H1 (cell line): ENCODE measurements at regions not wholly inside any gene's neighbourhood (a gene's known extent, or its start where the extent isn't known, plus 50 kb on each side); places are given as distances from the start of the nearest gene placed in this dataset.

ENCODE experiments used
- CTCF ChIA-PET: fragments of 300-600 bp; sonication (Branson Sonifier 250); formaldehyde crosslinking; loops from one replicate; lab custom pipeline; 2021; ENCODE audit not compliant: partially characterized antibody; lab: Charles Lee
- POLR2A ChIA-PET: fragments of 300-600 bp; sonication (Branson Sonifier 250); formaldehyde crosslinking; loops from one replicate; lab custom pipeline; 2021; ENCODE audit warnings: inconsistent platforms; ENCODE audit not compliant: partially characterized antibody; lab: Charles Lee
- DNase-seq, 2 experiments: peaks; one replicate each; pipeline versions ENCODE4 v3.0.0 to v3.0.0-alpha.2; 2010 to 2022; ENCODE audit warnings: low spot score in 2 of 2, low read depth in 1 of 2, mixed read lengths in 1 of 2
- FAIRE-seq: peaks from 2 replicates; lab custom pipeline; 2011; peaks lifted over from hg19 to GRCh38; lab: Jason Lieb, UNC
- H2AFZ ChIP-seq: 2 replicates; pipeline ENCODE4 v1.8.1; 2012; ENCODE audit warnings: low read length, inconsistent platforms
- H2AK5ac ChIP-seq: 2 replicates; pipeline ENCODE4 v1.6.1; 2013; ENCODE audit warnings: low read depth, low read length
- H2BK120ac ChIP-seq: replicated peaks from 2 replicates; pipeline ENCODE3; 2013; ENCODE audit warnings: low read depth, low read length, inconsistent platforms
- H2BK12ac ChIP-seq: 2 replicates; pipeline ENCODE4 v1.6.1; 2013; ENCODE audit warnings: low read depth, low read length
- H2BK15ac ChIP-seq: 2 replicates; pipeline ENCODE4 v1.6.1; 2013; ENCODE audit warnings: low read length
- H2BK20ac ChIP-seq: 2 replicates; pipeline ENCODE4 v1.6.1; 2013; ENCODE audit warnings: low read length
- H2BK5ac ChIP-seq: 2 replicates; pipeline ENCODE4 v1.6.1; 2013; ENCODE audit warnings: low read depth, low read length
- H3K14ac ChIP-seq: 2 replicates; pipeline ENCODE4 v1.6.1; 2013; ENCODE audit warnings: inconsistent platforms; ENCODE audit not compliant: insufficient read length
- H3K18ac ChIP-seq: 2 replicates; pipeline ENCODE4 v1.6.1; 2013; ENCODE audit warnings: low read length; ENCODE audit errors: extremely low read depth
- H3K23ac ChIP-seq: 2 replicates; pipeline ENCODE4 v1.6.1; 2013; ENCODE audit warnings: inconsistent platforms; ENCODE audit not compliant: insufficient read length
- H3K23me2 ChIP-seq: 2 replicates; pipeline ENCODE4 v1.6.1; 2013; ENCODE audit warnings: low read depth, low read length
- H3K27ac ChIP-seq: 2 replicates; pipeline ENCODE4 v1.6.1; 2011; ENCODE audit warnings: low read depth, low read length, inconsistent platforms
- H3K27me3 ChIP-seq, 4 experiments: replicated peaks in 1 of 4; 1 replicate in 1 of 4; 2 replicates in 3 of 4; pipeline versions ENCODE4 v1.6.1 to v1.8.1; 2011 to 2013; ENCODE audit warnings: low read length in 3 of 4, mild to moderate bottlenecking in 3 of 4, inconsistent platforms in 2 of 4, mixed read lengths in 2 of 4, moderate library complexity in 1 of 4; ENCODE audit not compliant: control insufficient read depth in 3 of 4, insufficient read depth in 3 of 4; ENCODE audit errors: extremely low read depth in 1 of 4
- H3K36me3 ChIP-seq, 4 experiments: 2 replicates each; pipeline versions ENCODE4 v1.6.1 to v1.8.1; 2011 to 2013; ENCODE audit warnings: mild to moderate bottlenecking in 4 of 4, low read length in 3 of 4, moderate library complexity in 2 of 4, control low read depth in 1 of 4, inconsistent platforms in 1 of 4; ENCODE audit not compliant: insufficient read depth in 4 of 4, control insufficient read depth in 2 of 4
- H3K4ac ChIP-seq: replicated peaks from 2 replicates; pipeline ENCODE3; 2013; ENCODE audit warnings: low read length, low read depth, mixed read lengths, inconsistent platforms; ENCODE audit not compliant: insufficient read length
- H3K4me1 ChIP-seq, 4 experiments: replicated peaks in 1 of 4; 1 replicate in 1 of 4; 2 replicates in 3 of 4; pipeline versions ENCODE4 v1.6.1 to v1.8.1; 2011 to 2013; ENCODE audit warnings: low read length in 3 of 4, inconsistent platforms in 2 of 4, mixed read lengths in 1 of 4; ENCODE audit not compliant: insufficient read depth in 4 of 4, control insufficient read depth in 3 of 4
- H3K4me2 ChIP-seq, 2 experiments: 2 replicates each; pipeline versions ENCODE4 v1.6.1 to v1.8.1; 2011 to 2013; ENCODE audit warnings: low read depth in 2 of 2, low read length in 2 of 2, control low read depth in 1 of 2, inconsistent platforms in 1 of 2, mild to moderate bottlenecking in 1 of 2; ENCODE audit not compliant: insufficient read depth in 1 of 2
- H3K4me3 ChIP-seq, 4 experiments: fragments of 200-600, 300-600 bp in 1 of 4; sonication (generic), shearing (Covaris generic), sonication (Bioruptor Twin) in 1 of 4; 2 replicates each; pipeline versions ENCODE4 v1.5.1 to v1.8.1; 2011 to 2016; ENCODE audit warnings: low read length in 4 of 4, low read depth in 3 of 4, control low read depth in 2 of 4, inconsistent platforms in 2 of 4, mild to moderate bottlenecking in 2 of 4, mixed read lengths in 1 of 4, moderate library complexity in 1 of 4; ENCODE audit not compliant: insufficient read depth in 2 of 4; ENCODE audit errors: extremely low read depth in 1 of 4
- H3K56ac ChIP-seq: replicated peaks from 2 replicates; pipeline ENCODE3; 2013; ENCODE audit warnings: low read depth, mild to moderate bottlenecking, mixed read lengths, low read length, inconsistent platforms; ENCODE audit not compliant: insufficient read length
- H3K79me1 ChIP-seq: 2 replicates; pipeline ENCODE4 v1.6.1; 2013; ENCODE audit warnings: low read depth, low read length, control low read depth
- H3K79me2 ChIP-seq, 2 experiments: 2 replicates each; pipeline versions ENCODE4 v1.6.1 to v1.8.1; 2012 to 2013; ENCODE audit warnings: low read length in 2 of 2, mild to moderate bottlenecking in 2 of 2, inconsistent platforms in 1 of 2; ENCODE audit not compliant: insufficient read depth in 2 of 2, control insufficient read depth in 1 of 2
- H3K9ac ChIP-seq, 4 experiments: replicated peaks in 1 of 4; 1 replicate in 1 of 4; 2 replicates in 3 of 4; pipeline versions ENCODE4 v1.6.1 to v1.8.1; 2011 to 2013; ENCODE audit warnings: low read depth in 3 of 4, low read length in 3 of 4, control low read depth in 2 of 4, mild to moderate bottlenecking in 2 of 4, moderate library complexity in 2 of 4, inconsistent platforms in 1 of 4; ENCODE audit errors: extremely low read depth in 1 of 4
- H3K9me3 ChIP-seq, 2 experiments: 2 replicates each; pipeline versions ENCODE4 v1.6.1 to v1.8.1; 2012 to 2013; ENCODE audit warnings: mild to moderate bottlenecking in 2 of 2, moderate library complexity in 2 of 2, control low read depth in 1 of 2, inconsistent platforms in 1 of 2, low read depth in 1 of 2, low read length in 1 of 2, mixed read lengths in 1 of 2; ENCODE audit not compliant: insufficient read depth in 2 of 2
- H4K20me1 ChIP-seq, 2 experiments: replicated peaks in 1 of 2; 2 replicates each; pipeline versions ENCODE3 to v1.8.1; 2011 to 2013; ENCODE audit warnings: inconsistent platforms in 2 of 2, low read length in 2 of 2, mild to moderate bottlenecking in 1 of 2; ENCODE audit not compliant: insufficient read depth in 2 of 2, control insufficient read depth in 1 of 2
- H4K5ac ChIP-seq: 2 replicates; pipeline ENCODE4 v1.6.1; 2013; ENCODE audit warnings: low read length, low read depth, mixed read lengths, inconsistent platforms; ENCODE audit not compliant: insufficient read length
- H4K8ac ChIP-seq: 2 replicates; pipeline ENCODE4 v1.8.0; 2013; ENCODE audit warnings: mild to moderate bottlenecking, moderate library complexity, low read length, inconsistent platforms; ENCODE audit not compliant: insufficient read depth; ENCODE audit errors: extremely low read depth
- H4K91ac ChIP-seq: replicated peaks from 2 replicates; pipeline ENCODE3; 2013; ENCODE audit warnings: low read length, mixed read lengths, inconsistent platforms; ENCODE audit not compliant: insufficient read length
- ATF2 ChIP-seq: IDR thresholded peaks from 2 replicates; pipeline ENCODE4 v1.6.1; 2012; ENCODE audit warnings: low read length, inconsistent platforms
- BRCA1 ChIP-seq: IDR thresholded peaks from 2 replicates; pipeline ENCODE4 v1.6.1; 2012; ENCODE audit warnings: low read depth, low read length, improper control_type of control experiment
- CBX5 ChIP-seq: fragments of 300-800, 300-1000 bp; sonication (generic); IDR thresholded peaks from 2 replicates; pipeline ENCODE4 v1.7.1; 2016; ENCODE audit warnings: antibody characterized with exemption, low read length, low read depth
- CTCF ChIP-seq, 3 experiments: IDR thresholded peaks; 1 replicate in 2 of 3; 2 replicates in 1 of 3; pipeline versions ENCODE4 v1.5.1 to v1.6.1; 2011; ENCODE audit warnings: low read length in 3 of 3, mild to moderate bottlenecking in 3 of 3, inconsistent platforms in 2 of 3, low read depth in 1 of 3, moderate library complexity in 1 of 3; ENCODE audit not compliant: insufficient read depth in 1 of 3; ENCODE audit errors: control extremely low read depth in 1 of 3
- E2F6 ChIP-seq: IDR thresholded peaks from 2 replicates; pipeline ENCODE4 v1.6.1; 2012; ENCODE audit warnings: inconsistent platforms
- RNF2 ChIP-seq: fragments of 200-900, 300-1000 bp; sonication (generic); IDR thresholded peaks from 2 replicates; pipeline ENCODE4 v1.7.1; 2016; ENCODE audit warnings: borderline replicate concordance, low read depth, mild to moderate bottlenecking, antibody characterized with exemption, low read length; ENCODE audit not compliant: poor library complexity, severe bottlenecking; ENCODE audit errors: missing control alignments
- RXRA ChIP-seq: IDR thresholded peaks from 2 replicates; pipeline ENCODE4 v1.6.1; 2011; ENCODE audit warnings: low read depth, mild to moderate bottlenecking, low read length, moderate library complexity; ENCODE audit not compliant: insufficient read depth
- ZNF274 ChIP-seq: IDR thresholded peaks from 2 replicates; pipeline ENCODE4 v1.7.0; 2012; ENCODE audit warnings: low read length, borderline replicate concordance; ENCODE audit errors: extremely low read depth
- whole genome bisulfite sequencing, 2 experiments: shearing (Covaris generic) in 1 of 2; methylation state at CpG; one replicate each; pipeline versions ENCODE4 v1.1.6 to v1.1.7; 2013 to 2015; ENCODE audit warnings: low lambda C conversion rate in 2 of 2, mixed read lengths in 2 of 2, inconsistent platforms in 1 of 2, low coverage in 1 of 2, missing lambda C conversion rate in 1 of 2; ENCODE audit not compliant: insufficient replicate concordance in 2 of 2, insufficient coverage in 1 of 2, insufficient read length in 1 of 2; ENCODE audit errors: extremely low coverage in 1 of 2, missing lambda C conversion rate in 1 of 2; 5-methylcytosine and 5-hydroxymethylcytosine counted together
- TF ChIP-seq, protein P1 (sequence below): IDR thresholded peaks from 2 replicates; pipeline ENCODE4 v1.6.1; 2012; ENCODE audit warnings: inconsistent platforms

- H4K91ac ChIP-seq, result no peak overlapping the region
- FAIRE-seq (no peak), DNase-seq (no peak)
- H2BK12ac ChIP-seq, result no peak overlapping the region
- H3K4me3 ChIP-seq, result no peak overlapping the region
- no peak overlapping the region for H2BK15ac ChIP-seq
- no peak overlapping the region for H2BK20ac ChIP-seq
- peaks cover 9 to 13% of the 10 kb centered on the region in 2 experiments for H3K9me3 ChIP-seq
- H4K5ac ChIP-seq, result no peak overlapping the region
- no peak overlapping the region for H3K56ac ChIP-seq
- ChIA-PET CTCF (no interaction called here), POLR2A (no interaction called here)
- no peak overlapping the region for H3K4ac ChIP-seq
- no peaks in the 10 kb centered on the region for H4K20me1 ChIP-seq
- H3K4me1 ChIP-seq, result no peaks in the 10 kb centered on the region
- no peak overlapping the region for H2AK5ac ChIP-seq
- no peak overlapping the region for H3K23ac ChIP-seq
- peaks cover 0 to 3% (median 0%) of the 10 kb centered on the region in 4 experiments; a peak in 1 of 8 replicates for H3K36me3 ChIP-seq
- 77% methylated on average over 1 of the region's 1 CpG; no CpG with 5 or more reads in 1 of the 2 experiments for WGBS, 2 experiments
- H3K79me2 ChIP-seq, result no peaks in the 10 kb centered on the region
- H4K8ac ChIP-seq, result no peak overlapping the region
- no peak overlapping the region for H3K14ac ChIP-seq
- no peak overlapping the region for H3K9ac ChIP-seq
- no peak overlapping the region for H3K18ac ChIP-seq
- no peaks in the 10 kb centered on the region for H3K27me3 ChIP-seq
- no peaks in the 10 kb centered on the region for H3K23me2 ChIP-seq
- H2BK5ac ChIP-seq, result no peak overlapping the region
- H2BK120ac ChIP-seq, result no peak overlapping the region
- H3K4me2 ChIP-seq, result no peak overlapping the region
- no peak overlapping the region for H3K27ac ChIP-seq
- H3K79me1 ChIP-seq, result no peaks in the 10 kb centered on the region
- no peak overlapping the region for H2AFZ ChIP-seq
- TF ChIP-seq E2F6 (no peak), ZNF274 (no peak), BRCA1 (no peak), ATF2 (no peak), RNF2 (no peak), CTCF (IDR thresholded peaks at IDR 0.05; ENCODE audit: control extremely low read depth in 1 of 3, insufficient read depth in 1 of 3, low read depth in 1 of 3, low read length in 3 of 3) (no peak), RXRA (no peak), CBX5 (no peak)
- TF ChIP-seq, protein P1, sequence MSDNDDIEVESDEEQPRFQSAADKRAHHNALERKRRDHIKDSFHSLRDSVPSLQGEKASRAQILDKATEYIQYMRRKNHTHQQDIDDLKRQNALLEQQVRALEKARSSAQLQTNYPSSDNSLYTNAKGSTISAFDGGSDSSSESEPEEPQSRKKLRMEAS, result no peak
Observed at GRCh38 chr15:36282821-36283220, 296.6 kb upstream of the CDIN1 start.
